CD14-positive monocyte (primary cell): ENCODE measurements at regions not wholly inside any gene's neighbourhood (a gene's known extent, or its start where the extent isn't known, plus 50 kb on each side); places are given as distances from the start of the nearest gene placed in this dataset.

Experiments used
- DNase-seq, 3 donors: peaks; one replicate each; pipeline ENCODE4 v3.0.0-alpha.2; 2011 to 2022
- H2AFZ ChIP-seq: 2 replicates; pipeline ENCODE4 v1.6.0; 2012; ENCODE audit warnings: mild to moderate bottlenecking, low read depth, low read length, inconsistent platforms; ENCODE audit not compliant: insufficient read depth, poor library complexity, severe bottlenecking
- H3K27ac ChIP-seq, 2 donors: 1 replicate in 1 of 2; 2 replicates in 1 of 2; pipeline ENCODE4 v1.5.1; 2012 to 2013; ENCODE audit warnings: low read length in 2 of 2, control low read depth in 1 of 2, inconsistent platforms in 1 of 2, low read depth in 1 of 2, mild to moderate bottlenecking in 1 of 2
- H3K27me3 ChIP-seq, 2 donors: one replicate each; pipeline versions ENCODE4 v1.6.0 to v1.6.1; 2011 to 2013; ENCODE audit warnings: low read length in 2 of 2; ENCODE audit not compliant: control insufficient read depth in 2 of 2, insufficient read depth in 2 of 2
- H3K36me3 ChIP-seq, 2 donors: replicated peaks in 1 of 2; 1 replicate in 1 of 2; 2 replicates in 1 of 2; pipeline versions ENCODE4 v1.5.1 to v1.6.1; 2012 to 2013; ENCODE audit warnings: low read length in 2 of 2, control low read depth in 1 of 2, inconsistent platforms in 1 of 2, mild to moderate bottlenecking in 1 of 2; ENCODE audit not compliant: insufficient read depth in 2 of 2, control insufficient read depth in 1 of 2
- H3K4me1 ChIP-seq, 2 donors: 1 replicate in 1 of 2; 2 replicates in 1 of 2; pipeline versions ENCODE4 v1.5.1 to v1.6.1; 2012 to 2013; ENCODE audit warnings: low read length in 2 of 2, control low read depth in 1 of 2, inconsistent platforms in 1 of 2, mild to moderate bottlenecking in 1 of 2, moderate library complexity in 1 of 2; ENCODE audit not compliant: insufficient read depth in 2 of 2, control insufficient read depth in 1 of 2
- H3K4me2 ChIP-seq: replicated peaks from 2 replicates; pipeline ENCODE3; 2012; ENCODE audit warnings: low read length, moderate library complexity, mild to moderate bottlenecking; ENCODE audit not compliant: poor library complexity, severe bottlenecking; ENCODE audit errors: extremely low read depth
- H3K4me3 ChIP-seq, 3 experiments: fragments of 200-600 bp in 1 of 3; sonication (generic) in 1 of 3; replicated peaks in 1 of 3; 1 replicate in 2 of 3; 2 replicates in 1 of 3; pipeline ENCODE4 v1.5.1; 2011 to 2013; ENCODE audit warnings: low read length in 3 of 3, mild to moderate bottlenecking in 3 of 3, control low read depth in 2 of 3, low read depth in 2 of 3, inconsistent platforms in 1 of 3, moderate library complexity in 1 of 3
- H3K79me2 ChIP-seq: 2 replicates; pipeline ENCODE4 v1.6.0; 2012; ENCODE audit warnings: mild to moderate bottlenecking, control low read depth, inconsistent platforms, low read length, moderate library complexity; ENCODE audit not compliant: insufficient read depth
- H3K9ac ChIP-seq: 2 replicates; pipeline ENCODE4 v1.6.0; 2017; ENCODE audit warnings: low read length, mild to moderate bottlenecking; ENCODE audit not compliant: insufficient read depth, poor library complexity, severe bottlenecking
- H3K9me3 ChIP-seq, 2 donors: replicated peaks in 1 of 2; 1 replicate in 1 of 2; 2 replicates in 1 of 2; pipeline versions ENCODE4 v1.5.1 to v1.6.1; 2012 to 2013; ENCODE audit warnings: low read length in 2 of 2, control low read depth in 1 of 2; ENCODE audit not compliant: control insufficient read depth in 1 of 2, insufficient read depth in 1 of 2
- H4K20me1 ChIP-seq: 2 replicates; pipeline ENCODE4 v1.6.0; 2012; ENCODE audit warnings: mild to moderate bottlenecking, low read length, control low read depth, moderate library complexity; ENCODE audit not compliant: insufficient read depth
- H3K27ac Mint-ChIP-seq, 7 donors: one replicate each; pipeline ENCODE4 v1.8.0; 2020; ENCODE audit warnings: mild to moderate bottlenecking in 7 of 7, mixed read lengths in 7 of 7, moderate library complexity in 6 of 7, inconsistent platforms in 2 of 7
- H3K27me3 Mint-ChIP-seq, 3 donors: one replicate each; pipeline ENCODE4 v1.8.0; 2021 to 2022; ENCODE audit warnings: low read depth in 3 of 3, mild to moderate bottlenecking in 3 of 3, mixed read lengths in 3 of 3, moderate library complexity in 3 of 3, inconsistent platforms in 1 of 3
- H3K36me3 Mint-ChIP-seq, 2 donors: one replicate each; pipeline ENCODE4 v1.8.0; 2020; ENCODE audit warnings: mixed read lengths in 2 of 2, inconsistent platforms in 1 of 2, mild to moderate bottlenecking in 1 of 2
- H3K4me1 Mint-ChIP-seq: one replicate; pipeline ENCODE4 v1.8.0; 2020; ENCODE audit warnings: mild to moderate bottlenecking, mixed read lengths
- H3K4me3 Mint-ChIP-seq, 2 donors: one replicate each; pipeline ENCODE4 v1.8.0; 2020; ENCODE audit warnings: mild to moderate bottlenecking in 2 of 2, mixed read lengths in 2 of 2, moderate library complexity in 1 of 2
- H3K9me3 Mint-ChIP-seq, 7 donors: one replicate each; pipeline ENCODE4 v1.8.0; 2020 to 2022; ENCODE audit warnings: mixed read lengths in 7 of 7, mild to moderate bottlenecking in 6 of 7, moderate library complexity in 6 of 7, inconsistent platforms in 2 of 7
- WGBS: methylation state at CpG from one replicate; pipeline ENCODE4 v1.1.5; 2013; ENCODE audit warnings: missing lambda C conversion rate; ENCODE audit not compliant: insufficient coverage; 5-methylcytosine and 5-hydroxymethylcytosine counted together
- intact Hi-C, 2 donors: fragments of 100-400 bp; cut with micrococcal nuclease; formaldehyde crosslinking; loops; one replicate each; pipeline versions ENCODE4 v1.15.0 to v1.15.1; 2023
- TF ChIP-seq, protein P1 (sequence below): fragments of 200-600 bp; IDR thresholded peaks from one replicate; pipeline ENCODE4 v1.8.0; 2022; ENCODE audit warnings: antibody characterized with exemption, mild to moderate bottlenecking

DNA sequence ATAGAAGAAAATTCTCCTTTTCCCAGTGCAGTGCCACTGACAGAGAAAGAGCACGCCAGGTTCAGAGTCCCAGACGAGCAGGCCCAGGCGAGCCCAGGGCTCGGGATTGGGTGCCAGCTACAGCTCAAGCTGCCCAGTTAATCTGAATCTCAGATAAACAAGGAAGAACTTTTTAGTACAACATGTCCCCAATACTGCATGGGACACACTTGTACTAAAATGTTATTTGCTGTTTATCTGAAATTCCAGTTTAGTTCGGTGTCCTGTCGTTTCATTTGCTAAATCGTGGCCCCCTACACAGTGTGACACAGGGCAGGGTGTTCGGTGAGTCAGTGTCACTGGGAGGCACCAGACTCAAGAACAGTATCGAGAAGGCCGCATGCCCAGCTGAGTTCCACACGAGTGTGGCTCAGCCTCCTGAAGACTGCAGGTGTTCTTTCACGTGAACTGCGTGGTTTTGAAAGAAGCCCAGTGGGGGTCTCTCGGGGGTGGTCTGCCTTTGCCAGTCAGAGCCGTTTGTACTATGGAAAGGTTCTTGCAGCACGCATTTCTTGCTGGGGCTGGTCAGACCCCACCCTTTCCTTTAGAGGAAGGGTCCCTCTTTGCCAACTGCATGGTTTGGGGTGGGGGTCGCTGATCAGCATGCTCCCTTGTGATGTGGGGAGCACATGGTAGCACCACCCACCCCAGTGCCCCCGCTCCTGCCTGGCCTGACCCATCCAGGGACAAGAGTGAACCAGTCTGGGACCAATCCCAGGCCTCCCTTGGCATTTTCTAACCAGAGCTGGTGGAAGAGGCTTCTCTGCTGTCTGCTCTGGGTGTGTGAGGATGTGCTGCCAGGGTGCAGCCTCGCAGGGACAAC, 115.6 kb upstream of the B3GAT1 start:
- Mint-ChIP-seq H3K27me3 (peaks cover 1 to 8% (median 1%) of the 10 kb centered on the region in 3 donors), H3K4me1 (no peaks in the 10 kb centered on the region), H3K9me3 (peaks cover 2 to 14% (median 5%) of the 10 kb centered on the region in 7 donors), H3K27ac (no peak overlapping the region), H3K36me3 (no peaks in the 10 kb centered on the region), H3K4me3 (no peak overlapping the region)
- no peak overlapping the region for H3K9ac ChIP-seq
- no peaks in the 10 kb centered on the region for H3K79me2 ChIP-seq
- H3K4me3 ChIP-seq: no peak overlapping the region
- H3K4me2 ChIP-seq: no peak overlapping the region
- no peaks in the 10 kb centered on the region for H3K4me1 ChIP-seq
- intact Hi-C loops: no loop called here
- TF ChIP-seq, protein P1, sequence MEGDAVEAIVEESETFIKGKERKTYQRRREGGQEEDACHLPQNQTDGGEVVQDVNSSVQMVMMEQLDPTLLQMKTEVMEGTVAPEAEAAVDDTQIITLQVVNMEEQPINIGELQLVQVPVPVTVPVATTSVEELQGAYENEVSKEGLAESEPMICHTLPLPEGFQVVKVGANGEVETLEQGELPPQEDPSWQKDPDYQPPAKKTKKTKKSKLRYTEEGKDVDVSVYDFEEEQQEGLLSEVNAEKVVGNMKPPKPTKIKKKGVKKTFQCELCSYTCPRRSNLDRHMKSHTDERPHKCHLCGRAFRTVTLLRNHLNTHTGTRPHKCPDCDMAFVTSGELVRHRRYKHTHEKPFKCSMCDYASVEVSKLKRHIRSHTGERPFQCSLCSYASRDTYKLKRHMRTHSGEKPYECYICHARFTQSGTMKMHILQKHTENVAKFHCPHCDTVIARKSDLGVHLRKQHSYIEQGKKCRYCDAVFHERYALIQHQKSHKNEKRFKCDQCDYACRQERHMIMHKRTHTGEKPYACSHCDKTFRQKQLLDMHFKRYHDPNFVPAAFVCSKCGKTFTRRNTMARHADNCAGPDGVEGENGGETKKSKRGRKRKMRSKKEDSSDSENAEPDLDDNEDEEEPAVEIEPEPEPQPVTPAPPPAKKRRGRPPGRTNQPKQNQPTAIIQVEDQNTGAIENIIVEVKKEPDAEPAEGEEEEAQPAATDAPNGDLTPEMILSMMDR: no peak
- no peak for DNase-seq
- WGBS: 87% methylated on average over 17 of the region's 19 CpGs
- H4K20me1 ChIP-seq: no peaks in the 10 kb centered on the region
- no peak overlapping the region for H2AFZ ChIP-seq
- no peaks in the 10 kb centered on the region for H3K36me3 ChIP-seq
- H3K27me3 ChIP-seq: no peaks in the 10 kb centered on the region
- peaks cover 0 to 7% of the 10 kb centered on the region in 2 donors for H3K9me3 ChIP-seq
- H3K27ac ChIP-seq: no peak overlapping the region

DNA sequence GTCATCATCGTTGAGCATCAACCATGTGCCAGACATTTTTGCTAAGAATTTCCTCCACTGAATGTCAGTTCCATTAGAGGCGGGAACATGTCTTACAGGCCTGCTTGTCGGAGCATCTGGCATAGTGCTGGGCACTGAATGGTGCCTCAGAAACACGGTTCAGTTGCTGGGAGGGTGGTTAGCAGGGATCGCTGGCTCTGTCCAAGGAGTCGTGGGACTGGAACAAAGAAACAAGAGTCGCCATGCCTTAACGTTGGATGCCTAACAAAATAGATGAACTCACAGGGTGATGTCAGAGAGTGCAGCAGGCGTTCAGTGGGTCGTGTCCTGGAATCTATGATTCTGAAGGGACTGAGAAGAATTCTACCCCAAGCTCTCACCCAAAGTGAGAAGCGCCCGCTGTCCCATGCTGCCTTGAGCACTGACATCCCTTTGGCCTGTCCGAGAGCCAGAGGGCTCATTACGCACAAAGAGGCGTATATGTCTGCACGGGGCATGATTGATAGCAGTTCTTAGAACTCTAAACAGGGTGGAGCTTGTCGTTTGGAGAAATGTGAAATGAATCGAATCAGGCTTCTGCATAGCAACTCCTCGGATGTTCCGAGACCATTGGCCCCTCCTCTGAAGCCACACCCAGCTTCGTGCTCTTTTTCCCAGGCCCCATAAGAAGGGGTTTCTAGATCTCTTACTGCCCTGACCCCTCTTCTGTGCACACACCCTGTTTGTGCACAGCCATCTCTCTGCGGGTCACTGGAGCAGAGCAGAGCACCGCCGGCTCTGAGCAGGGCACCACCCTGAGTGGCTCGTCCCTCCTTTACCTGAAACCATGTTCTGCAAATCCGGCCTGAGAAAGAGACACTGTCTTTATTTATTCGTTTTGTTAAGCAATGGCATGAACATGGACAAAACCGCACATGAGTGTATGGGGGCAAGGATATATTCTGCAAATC, 113.1 kb upstream of the B3GAT1 start:
- WGBS: 94% methylated on average over 21 of the region's 28 CpGs

More for the DNA sequence above, 113.1 kb upstream of the B3GAT1 start:
- no peak overlapping the region for H3K27ac Mint-ChIP-seq
- H3K79me2 ChIP-seq: no peaks in the 10 kb centered on the region
- no peak overlapping the region for H3K4me2 ChIP-seq
- no peaks in the 10 kb centered on the region for H3K36me3 Mint-ChIP-seq
- peaks cover 2 to 19% (median 7%) of the 10 kb centered on the region in 7 donors for H3K9me3 Mint-ChIP-seq
- H3K4me3 Mint-ChIP-seq: no peak overlapping the region
- no peak overlapping the region for H3K4me3 ChIP-seq
- H3K9me3 ChIP-seq: peaks cover 0 to 7% of the 10 kb centered on the region in 2 donors
- no peak overlapping the region for H3K27ac ChIP-seq
- TF ChIP-seq, protein P1: no peak
- no peaks in the 10 kb centered on the region for H3K4me1 Mint-ChIP-seq
- no peaks in the 10 kb centered on the region for H3K27me3 ChIP-seq
- no peaks in the 10 kb centered on the region for H3K4me1 ChIP-seq
- intact Hi-C loops: no loop called here
- no peak for DNase-seq
- no peaks in the 10 kb centered on the region for H3K36me3 ChIP-seq
- peaks cover 1 to 9% (median 4%) of the 10 kb centered on the region in 3 donors for H3K27me3 Mint-ChIP-seq
- H4K20me1 ChIP-seq: no peaks in the 10 kb centered on the region
- H3K9ac ChIP-seq: no peak overlapping the region
- H2AFZ ChIP-seq: no peak overlapping the region
